NCI-H1436 (cell line): ENCODE measurements at regions not wholly inside any gene's neighbourhood (a gene's known extent, or its start where the extent isn't known, plus 50 kb on each side); places are given as distances from the start of the nearest gene placed in this dataset.

Experiments
- DNase-seq: peaks from one replicate; lab custom pipeline; 2025; lab: John Stamatoyannopoulos, UW

DNA sequence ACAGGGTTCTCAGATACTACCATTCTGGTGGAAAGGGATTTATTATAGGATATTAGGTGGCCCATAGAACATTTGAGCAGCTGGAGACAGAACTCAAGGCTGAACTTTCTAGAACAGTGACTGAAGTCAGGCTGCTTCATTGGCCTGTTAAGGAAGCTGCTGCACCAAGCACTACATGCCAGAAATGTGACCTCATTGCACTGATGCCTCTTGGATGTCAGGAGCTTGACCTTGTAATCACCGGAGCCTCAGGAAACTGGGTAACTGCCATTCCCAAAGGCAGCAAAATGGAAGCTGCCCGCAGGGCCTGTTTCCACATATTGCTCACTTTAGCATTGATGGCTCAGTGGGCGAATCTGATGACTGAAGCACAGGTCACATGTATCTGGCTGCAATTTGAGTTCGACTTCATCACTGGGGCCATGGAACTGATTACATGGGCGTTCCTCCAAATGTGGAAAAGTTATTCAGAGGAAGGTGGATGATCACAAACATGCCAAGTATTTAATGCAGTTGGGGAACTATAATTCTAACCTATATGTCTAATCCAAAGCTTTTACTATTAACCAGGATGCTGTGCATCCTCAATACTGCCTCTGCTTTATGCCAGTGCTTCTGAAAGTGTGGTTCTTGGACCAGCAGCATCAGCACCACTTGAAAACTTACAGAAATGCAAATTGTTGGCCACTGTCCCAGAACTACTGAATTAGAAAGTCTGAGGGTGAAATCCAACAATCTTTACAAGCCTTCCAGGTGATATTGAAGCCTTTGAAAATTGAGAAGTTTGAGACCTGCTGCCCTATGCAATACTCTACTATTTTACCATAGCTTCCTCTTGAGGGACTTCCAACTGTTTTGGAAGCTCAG, 337.2 kb upstream of the NAV3 start:
- no peak for DNase-seq

DNA sequence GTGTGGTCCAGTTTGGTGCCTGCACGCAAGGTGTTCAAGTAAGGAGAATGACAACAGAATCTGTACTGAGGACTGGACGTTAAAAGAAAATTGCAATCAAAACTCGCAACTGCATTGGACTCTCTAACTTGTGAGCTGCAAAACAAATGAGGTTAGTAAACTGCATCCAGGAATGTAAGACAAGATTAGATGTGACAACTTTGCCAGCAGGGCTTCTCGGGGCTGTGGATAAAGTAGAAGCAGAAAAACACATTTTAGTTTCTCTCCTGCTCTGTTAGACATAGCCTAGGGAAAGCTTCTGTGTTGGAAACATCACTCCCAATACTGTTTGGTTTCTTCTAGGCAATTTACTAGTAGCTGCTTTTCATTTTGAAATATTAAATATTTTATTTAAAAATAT, 338.2 kb upstream of the NAV3 start:
- DNase-seq: no peak

DNA sequence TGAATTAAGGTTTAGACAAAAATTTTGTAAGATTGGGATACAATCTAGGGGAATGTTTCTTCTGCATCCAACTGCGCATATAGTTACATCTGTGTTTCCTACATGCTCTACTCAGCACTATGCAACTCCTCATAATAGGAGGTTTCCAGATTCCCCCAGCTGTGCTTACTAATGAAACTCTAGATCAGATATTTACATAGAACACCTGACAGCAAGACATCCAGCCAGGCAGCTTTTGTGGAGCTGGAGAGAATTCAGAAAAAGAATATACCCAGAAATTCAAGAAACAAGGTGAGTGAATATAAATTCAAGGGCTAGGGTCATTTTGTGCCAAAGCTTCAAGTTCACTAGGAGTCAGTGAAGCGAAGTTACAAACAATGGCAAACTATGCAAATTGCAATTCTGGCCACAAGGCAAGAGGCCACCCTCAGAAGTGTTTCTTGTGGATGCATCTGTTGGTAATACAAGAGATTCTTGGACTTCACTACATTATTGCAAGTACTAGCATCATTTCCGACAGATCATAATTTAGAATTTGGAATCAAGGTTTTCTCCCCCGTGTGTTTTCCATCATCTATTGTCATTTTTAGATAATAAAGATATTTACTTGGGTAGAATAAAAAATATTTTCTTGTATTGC, 341.2 kb upstream of the NAV3 start:
- no peak for DNase-seq

DNA sequence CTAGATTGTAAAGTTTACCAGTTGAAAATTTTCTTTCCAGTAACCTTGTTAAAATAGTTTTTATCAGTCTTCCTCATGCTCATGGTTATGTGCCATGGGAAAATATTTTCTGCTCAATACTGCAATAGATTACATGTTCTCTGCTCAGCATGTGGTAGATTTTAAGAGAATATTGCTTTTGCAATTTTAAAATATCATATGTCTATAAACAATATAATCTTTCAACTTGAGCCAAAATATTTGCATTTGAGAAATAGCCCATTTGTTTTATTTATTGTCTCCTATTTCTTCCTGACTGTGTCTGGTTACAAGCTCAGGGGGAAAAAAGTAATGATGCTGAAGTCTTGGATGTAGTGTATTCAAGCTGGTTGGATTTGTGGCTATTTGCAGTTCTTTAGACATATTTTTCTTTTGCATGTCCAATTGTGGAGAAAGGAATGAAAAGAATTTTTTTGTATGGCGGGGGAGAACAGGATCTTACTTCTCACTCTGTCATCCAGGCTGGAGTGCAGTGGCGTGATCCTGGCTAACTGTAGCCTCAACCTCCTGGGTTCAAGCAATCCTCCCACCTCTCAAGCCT, 342.6 kb upstream of the NAV3 start:
- no peak for DNase-seq

- no peak for DNase-seq
Observed at GRCh38 chr12:77486872-77487271, 343.8 kb upstream of the NAV3 start.

DNA sequence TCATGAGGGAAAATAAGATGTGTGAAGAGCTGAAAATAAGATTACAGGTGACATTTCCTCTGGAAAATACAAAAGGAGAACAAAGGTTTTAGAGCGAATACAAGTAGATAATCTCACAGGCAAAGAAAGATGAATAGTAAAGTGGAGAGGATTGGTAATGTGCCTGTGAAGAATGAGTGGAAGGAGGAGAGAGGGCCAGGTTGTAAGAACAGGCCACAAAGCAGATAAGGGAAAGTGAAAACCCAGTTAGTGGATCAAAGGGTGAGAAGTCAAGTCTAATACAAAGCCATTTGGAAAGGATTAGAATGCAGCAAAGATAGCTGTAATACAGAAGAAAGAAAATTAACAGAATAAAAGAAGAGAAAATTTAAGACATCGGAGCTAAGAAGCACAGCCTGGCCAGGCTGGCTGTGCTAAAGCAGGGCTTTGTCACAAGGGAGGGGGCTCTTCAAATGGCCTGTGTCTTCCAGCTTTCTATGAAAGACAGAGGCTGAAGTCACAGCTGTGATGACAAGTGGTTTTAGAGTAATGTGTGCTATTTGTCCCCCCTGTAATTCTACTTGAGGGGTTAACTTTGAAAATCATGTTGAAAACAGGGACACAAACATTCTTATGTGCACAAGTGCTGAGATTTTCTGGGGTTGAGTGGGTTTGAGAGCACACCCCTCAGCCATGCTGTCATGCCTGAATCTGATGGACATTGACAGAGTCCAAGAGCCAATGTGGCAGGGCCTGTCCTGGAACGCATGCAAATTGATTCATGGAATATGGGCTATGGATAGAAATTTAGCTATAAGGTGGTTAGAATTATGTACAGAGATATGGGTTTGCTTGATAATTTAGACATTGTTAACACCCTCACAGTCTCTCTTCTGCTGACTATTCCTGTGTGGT, 344.5 kb upstream of the NAV3 start:
- no peak for DNase-seq

DNA sequence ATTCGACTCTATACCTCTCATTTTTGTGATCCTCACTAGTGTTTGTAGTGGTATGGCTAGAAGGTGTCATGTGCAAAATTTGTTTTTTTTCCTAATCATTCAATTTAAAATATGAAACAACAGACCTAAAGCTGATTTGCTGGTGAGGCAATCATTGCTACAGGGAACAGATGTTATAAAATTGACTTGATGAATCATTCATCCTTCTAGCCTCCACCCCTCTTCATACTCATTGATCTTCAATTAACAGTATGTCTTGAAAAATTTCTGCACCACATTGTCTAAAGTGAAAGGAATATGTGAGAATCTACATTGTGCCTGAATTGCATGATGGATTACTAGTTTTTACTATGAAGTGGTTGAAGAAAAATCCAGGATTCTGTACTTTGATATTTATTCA, 349.0 kb upstream of the NAV3 start:
- no peak for DNase-seq

DNA sequence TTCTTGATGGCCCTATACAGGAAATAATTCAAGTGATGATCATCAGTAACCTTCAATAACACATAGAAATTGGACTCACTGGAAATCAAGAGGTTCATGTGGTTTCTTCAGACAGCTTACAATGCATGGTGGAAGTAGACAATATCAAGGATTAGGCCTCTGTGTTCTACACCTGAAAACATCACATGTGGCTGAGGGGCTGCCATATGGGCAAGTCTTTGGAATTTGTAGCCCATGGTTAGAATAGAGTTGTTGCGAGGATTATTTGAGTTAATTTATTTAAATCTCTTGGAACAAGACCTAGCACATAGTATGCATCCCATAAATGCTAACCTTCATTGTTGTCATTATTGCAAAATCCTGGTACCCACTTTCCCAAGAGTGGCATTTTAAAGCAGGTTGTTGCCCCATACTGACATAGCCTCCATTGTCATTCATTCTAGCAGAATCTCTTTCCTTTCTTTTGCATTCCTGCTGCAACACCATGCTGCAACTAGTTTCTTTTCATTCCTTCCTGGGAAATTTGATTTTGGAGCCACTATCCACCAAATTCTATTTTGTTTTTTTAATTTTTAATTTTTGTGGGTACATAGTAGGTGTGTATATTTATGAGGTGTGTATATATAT, 352.7 kb upstream of the NAV3 start:
- no peak for DNase-seq

- DNase-seq: no peak
Observed at GRCh38 chr12:77471801-77472200, 358.9 kb upstream of the NAV3 start.

- no peak for DNase-seq
Observed at GRCh38 chr12:77469578-77470333, 360.9 kb upstream of the NAV3 start.

- no peak for DNase-seq
Observed at GRCh38 chr12:77442633-77443032, 377.3 kb upstream of the E2F7 start.

DNA sequence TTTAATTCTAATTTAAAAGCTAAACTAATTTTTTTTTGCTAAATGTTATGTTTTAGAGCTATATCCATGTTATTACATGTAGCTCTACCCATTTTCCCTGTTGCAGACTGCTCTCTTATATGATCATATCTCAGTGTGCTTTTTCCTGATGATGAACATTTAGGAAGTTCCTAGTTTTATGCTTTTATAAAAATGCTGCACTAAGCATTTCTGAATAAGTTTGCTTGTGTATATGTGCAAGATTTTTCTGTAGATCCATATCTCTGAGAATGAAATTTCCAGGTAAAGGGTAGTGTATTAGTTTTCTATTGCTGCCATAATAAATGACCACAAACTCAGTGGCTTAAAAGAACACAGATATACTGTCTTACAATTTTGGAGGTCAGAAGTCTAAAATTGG, 374.4 kb upstream of the E2F7 start:
- no peak for DNase-seq

DNA sequence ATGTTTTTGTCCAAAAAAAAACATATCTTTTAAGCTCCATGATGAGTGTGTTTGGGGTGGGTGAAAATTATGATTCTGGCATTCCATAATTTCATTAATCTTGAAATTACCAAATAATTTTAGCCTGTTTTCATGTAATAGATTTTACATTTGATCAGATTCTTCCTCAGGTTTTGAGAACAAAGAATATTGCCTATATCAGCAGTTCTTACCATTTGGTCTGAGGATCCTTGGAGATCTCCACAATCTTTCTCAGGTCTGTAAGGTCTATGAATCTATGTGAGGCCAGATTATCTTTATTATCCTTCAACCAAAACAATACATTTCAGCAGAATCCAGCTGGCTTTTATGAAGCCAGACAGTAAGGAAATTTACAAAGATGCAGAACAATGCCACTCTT, 373.3 kb upstream of the E2F7 start:
- no peak for DNase-seq

GRCh38 chr12:77437206-77437605, 371.8 kb upstream of the E2F7 start:
- DNase-seq: no peak

DNA sequence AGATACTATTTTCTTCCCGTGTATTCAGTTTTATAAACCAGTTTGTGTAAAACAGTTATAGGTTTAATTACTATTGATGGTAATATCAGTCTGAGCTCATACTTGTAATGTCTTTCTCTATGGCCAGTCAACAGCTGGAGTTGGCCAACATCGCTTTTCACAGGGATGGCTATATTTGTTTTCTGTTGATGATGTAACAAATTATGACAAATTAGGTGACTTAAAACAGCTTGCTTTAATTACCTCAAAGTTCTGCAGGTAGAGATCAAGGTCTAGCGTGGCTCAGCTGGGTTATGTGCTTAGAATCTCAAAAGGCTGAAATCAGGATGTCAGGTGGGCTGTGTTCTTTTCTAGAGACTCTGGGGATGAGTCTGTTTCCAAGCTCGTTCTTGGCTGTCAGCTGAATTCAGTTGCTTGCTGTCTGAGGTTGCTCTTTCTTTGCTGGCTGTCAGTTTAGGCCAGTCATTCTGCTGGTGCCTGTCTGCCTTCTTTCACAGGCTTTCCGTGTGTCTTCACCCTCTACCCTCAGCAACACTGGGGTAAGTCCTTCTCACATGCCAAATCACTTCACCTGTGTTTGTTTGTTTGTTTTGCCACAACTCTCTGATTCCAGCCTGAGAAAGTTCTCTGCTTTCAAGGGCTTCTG, 370.2 kb upstream of the E2F7 start:
- no peak for DNase-seq

DNA sequence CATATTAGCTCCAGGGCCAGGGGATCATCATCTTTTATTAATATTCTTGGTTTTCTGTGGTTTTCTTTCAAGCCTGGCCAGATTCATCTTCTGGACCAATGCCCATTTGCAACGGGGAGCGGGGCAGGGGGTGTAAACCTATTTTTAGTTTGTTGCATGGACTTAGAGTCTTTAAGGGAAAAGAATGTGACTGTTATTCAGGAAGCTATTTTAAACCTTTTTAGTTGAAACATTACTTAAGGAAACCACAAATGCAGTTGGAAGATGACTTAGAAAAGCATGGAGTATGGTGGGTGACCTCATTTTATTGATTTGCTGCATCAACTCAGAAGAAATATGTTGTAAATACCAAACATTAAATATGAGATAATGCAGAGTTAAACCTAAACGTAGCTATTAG, 368.4 kb upstream of the E2F7 start:
- DNase-seq: no peak

- no peak for DNase-seq
Observed at GRCh38 chr12:77429426-77429825, 364.1 kb upstream of the E2F7 start.

DNA sequence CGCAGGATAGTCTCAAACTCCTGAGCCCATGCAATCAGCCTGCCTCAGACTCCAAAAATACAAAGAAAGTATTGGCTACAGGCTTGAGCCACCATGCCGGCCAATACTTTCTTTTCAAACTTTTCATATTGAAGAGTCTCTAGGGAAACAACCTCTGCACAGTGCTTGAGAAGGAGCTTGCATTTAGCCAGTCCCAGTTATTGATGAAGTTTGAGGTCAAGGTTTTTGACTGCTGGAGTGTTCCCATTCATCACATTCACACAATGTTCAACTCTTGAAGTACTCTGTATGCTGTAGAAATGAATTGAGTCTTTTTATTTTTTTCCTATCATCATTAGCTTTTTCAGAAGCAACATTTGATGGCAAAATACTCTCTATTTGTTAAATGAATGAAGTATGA, 355.8 kb upstream of the E2F7 start:
- no peak for DNase-seq

- DNase-seq: no peak
Observed at GRCh38 chr12:77409551-77409950, 344.2 kb upstream of the E2F7 start.

- DNase-seq: no peak
Observed at GRCh38 chr12:77407931-77408330, 342.6 kb upstream of the E2F7 start.
